ENCODE measurements at regions not wholly inside any gene's neighbourhood (a gene's known extent, or its start where the extent isn't known, plus 50 kb on each side); places are given as distances from the start of the nearest gene placed in this dataset.

- in situ Hi-C loops (cut with HindIII; ENCODE audit: low sequenced_read_pairs): no loop called here
- no peak for DNase-seq (ENCODE audit: low spot score)
Measured at GRCh38 chr13:103547914-103548313, 481.7 kb upstream of the SLC10A2 start.

- in situ Hi-C loops (cut with HindIII; ENCODE audit: low sequenced_read_pairs): no loop called here
- no peak for DNase-seq (ENCODE audit: low spot score)
Measured at GRCh38 chr13:103546271-103546670, 480.1 kb upstream of the SLC10A2 start.

DNA sequence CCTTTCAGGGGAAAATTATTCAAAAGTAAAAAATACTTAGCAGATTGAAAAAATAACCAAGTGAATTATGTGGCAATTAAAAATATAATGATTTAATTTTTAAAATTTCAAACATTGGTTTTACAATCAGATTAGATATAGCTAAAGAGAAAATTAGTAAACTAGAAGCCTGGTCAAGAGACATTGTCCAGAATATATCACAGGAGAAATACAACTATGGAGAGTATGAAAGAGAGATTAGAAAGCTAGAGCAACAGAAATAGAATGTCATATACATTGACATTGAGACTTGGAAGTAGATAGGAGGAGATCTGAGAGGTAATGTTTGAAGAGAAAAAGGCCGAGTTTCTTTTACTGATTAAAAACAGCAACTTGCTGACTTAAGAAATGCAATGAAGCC lies 476.4 kb upstream of the SLC10A2 start:
- no peak for DNase-seq (ENCODE audit: low spot score)
- in situ Hi-C loops (cut with HindIII; ENCODE audit: low sequenced_read_pairs): no loop called here

GRCh38 chr13:103540382-103540765 lies 474.2 kb upstream of the SLC10A2 start:
- DNase-seq (ENCODE audit: low spot score): no peak
- in situ Hi-C loops (cut with HindIII; ENCODE audit: low sequenced_read_pairs): no loop called here

DNA sequence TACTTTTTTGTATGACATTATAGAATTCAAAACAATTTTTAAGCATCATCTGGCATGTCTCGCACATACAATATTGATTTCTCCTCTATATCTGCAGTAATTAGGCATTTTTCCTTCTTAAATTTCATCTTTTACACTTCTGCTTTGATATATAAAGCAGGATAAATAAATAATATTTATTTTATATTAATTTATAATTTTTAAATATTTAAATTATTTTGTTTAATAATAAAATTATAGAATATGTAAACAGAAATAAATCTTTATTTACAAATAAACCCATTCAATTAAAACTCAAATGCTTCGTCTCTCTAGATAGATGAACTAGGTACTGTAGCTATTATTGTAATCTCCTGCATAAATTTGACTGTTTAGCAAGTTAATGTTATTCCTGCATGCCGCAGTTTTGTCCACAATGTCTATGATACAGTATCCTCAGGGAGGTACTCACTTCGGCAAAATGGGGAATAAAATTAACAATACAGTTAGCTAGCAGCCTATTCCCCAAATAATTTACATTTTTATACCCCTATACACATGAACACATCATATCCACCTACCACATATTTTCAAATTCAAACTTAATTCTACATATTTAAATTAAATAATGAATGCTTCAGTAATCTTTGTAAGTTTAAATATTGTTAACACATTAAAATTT lies 473.6 kb upstream of the SLC10A2 start:
- no peak for DNase-seq (ENCODE audit: low spot score)
- in situ Hi-C loops (cut with HindIII; ENCODE audit: low sequenced_read_pairs): no loop called here

DNA sequence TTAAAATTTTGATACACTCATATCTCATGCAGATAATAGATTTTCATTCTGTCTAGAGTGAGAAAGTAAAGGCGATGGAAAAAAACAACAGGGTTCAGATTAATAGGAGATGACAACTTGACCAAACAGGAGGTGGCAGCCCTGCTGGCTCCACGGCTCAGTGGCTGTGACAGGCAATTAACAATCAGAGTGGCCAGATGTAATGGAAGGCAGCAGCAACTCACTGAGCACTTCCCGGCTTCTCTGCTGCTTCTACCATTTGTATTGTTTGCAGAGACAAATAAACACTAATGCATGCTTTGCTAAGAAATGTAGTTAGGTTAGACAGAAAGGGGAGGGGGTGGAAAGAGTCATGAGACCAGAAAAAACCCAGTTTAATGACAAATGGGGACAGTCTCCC lies 473.0 kb upstream of the SLC10A2 start:
- in situ Hi-C loops (cut with HindIII; ENCODE audit: low sequenced_read_pairs): no loop called here
- DNase-seq (ENCODE audit: low spot score): peak; percentile 86

DNA sequence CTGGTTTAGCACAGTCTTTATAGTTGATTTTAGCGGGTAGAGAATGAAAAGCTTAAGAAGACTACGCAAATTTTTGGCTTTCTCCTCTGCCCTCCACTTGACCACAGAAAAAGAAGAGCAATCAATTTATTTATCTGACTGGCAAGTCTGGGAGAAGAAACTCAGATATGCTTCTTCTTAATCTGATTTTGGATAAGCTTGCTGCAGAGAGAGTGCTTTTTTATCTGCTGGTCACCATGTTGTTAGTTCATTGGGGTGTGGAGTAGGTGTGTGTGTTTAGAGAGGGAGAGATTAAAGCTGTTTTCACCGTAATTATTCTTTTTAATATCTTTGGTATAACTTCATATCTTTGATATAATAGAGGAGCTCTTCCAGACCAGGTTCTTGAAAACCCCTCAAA lies 471.4 kb upstream of the SLC10A2 start:
- in situ Hi-C loops (cut with HindIII; ENCODE audit: low sequenced_read_pairs): no loop called here

GRCh38 chr13:103531278-103531677 lies 465.1 kb upstream of the SLC10A2 start:
- in situ Hi-C loops (cut with HindIII; ENCODE audit: low sequenced_read_pairs): no loop called here
- no peak for DNase-seq (ENCODE audit: low spot score)

More for the DNA sequence above, 471.4 kb upstream of the SLC10A2 start:
- no peak for DNase-seq (ENCODE audit: low spot score)

DNA sequence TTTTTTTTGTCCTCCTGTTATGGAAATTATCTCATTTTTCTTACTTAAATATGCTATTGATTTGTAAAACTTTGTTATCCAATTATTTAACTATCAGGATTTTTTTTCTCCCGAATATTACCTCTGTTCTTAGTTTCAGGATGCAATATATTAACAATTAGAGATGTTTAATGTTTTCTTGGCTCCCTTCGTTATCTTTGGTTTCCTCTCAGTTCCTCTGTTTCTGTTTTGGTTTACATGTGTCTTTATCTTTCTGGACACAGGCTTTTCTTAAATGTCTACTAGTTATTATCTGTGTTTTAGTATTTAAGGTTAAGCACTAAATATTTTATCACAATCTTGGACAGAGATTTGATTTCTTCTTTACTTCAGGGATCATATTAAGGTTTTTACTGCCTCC lies 462.2 kb upstream of the SLC10A2 start:
- in situ Hi-C loops (cut with HindIII; ENCODE audit: low sequenced_read_pairs): no loop called here

GRCh38 chr13:103525530-103525929 lies 459.3 kb upstream of the SLC10A2 start:
- in situ Hi-C loops (cut with HindIII; ENCODE audit: low sequenced_read_pairs): no loop called here
- no peak for DNase-seq (ENCODE audit: low spot score)

More for the DNA sequence above, 462.2 kb upstream of the SLC10A2 start:
- no peak for DNase-seq (ENCODE audit: low spot score)

- DNase-seq (ENCODE audit: low spot score): no peak
- in situ Hi-C loops (cut with HindIII; ENCODE audit: low sequenced_read_pairs): no loop called here
Measured at GRCh38 chr13:103523858-103524257, 457.6 kb upstream of the SLC10A2 start.

GRCh38 chr13:103521532-103521931 lies 455.3 kb upstream of the SLC10A2 start:
- in situ Hi-C loops (cut with HindIII; ENCODE audit: low sequenced_read_pairs): no loop called here

GRCh38 chr13:103517768-103518102 lies 451.5 kb upstream of the SLC10A2 start:
- in situ Hi-C loops (cut with HindIII; ENCODE audit: low sequenced_read_pairs): no loop called here
- no peak for DNase-seq (ENCODE audit: low spot score)

More at GRCh38 chr13:103521532-103521931, 455.3 kb upstream of the SLC10A2 start:
- DNase-seq (ENCODE audit: low spot score): no peak

GRCh38 chr13:103517066-103517767 lies 451.0 kb upstream of the SLC10A2 start:
- in situ Hi-C loops (cut with HindIII; ENCODE audit: low sequenced_read_pairs): no loop called here
- DNase-seq (ENCODE audit: low spot score): no peak

DNA sequence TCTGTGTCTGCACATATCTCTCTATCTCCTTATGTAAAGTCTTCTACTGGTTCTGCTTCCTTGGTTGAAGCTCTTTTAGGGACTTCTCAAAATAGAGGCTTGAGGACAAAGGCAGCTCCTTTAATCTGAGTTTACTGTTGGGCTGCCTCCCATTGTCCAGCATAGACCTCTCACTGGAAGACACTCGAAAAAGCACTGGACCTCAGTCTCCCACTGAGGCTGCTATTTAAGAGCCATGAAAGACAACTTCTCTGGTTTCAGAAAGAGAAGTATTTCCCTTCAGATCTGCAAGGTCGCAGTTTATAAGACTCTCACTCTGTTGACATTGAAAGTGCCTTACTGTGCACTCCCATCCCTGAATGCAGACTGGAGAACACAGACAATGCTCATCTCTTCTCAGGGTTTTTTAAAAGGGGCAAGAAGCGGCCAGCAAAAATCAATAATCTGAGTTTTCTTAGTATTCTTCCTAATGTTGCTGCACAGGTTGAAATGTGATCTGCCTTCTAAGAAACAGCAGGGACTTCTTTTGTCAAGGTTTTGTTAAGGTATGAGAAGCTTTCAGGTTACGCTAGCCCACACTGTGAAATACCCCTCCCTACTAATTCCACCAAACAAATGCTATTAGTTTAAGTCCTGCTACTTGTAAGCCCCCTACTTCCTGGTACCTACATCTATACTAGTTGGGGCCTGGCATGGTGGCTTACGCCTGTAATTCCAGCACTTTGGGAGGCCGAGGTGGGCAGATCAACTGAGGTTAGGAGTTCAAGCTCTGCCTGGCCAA lies 450.0 kb upstream of the SLC10A2 start:
- in situ Hi-C loops (cut with HindIII; ENCODE audit: low sequenced_read_pairs): no loop called here
- no peak for DNase-seq (ENCODE audit: low spot score)

- no peak for DNase-seq (ENCODE audit: low spot score)
- in situ Hi-C loops (cut with HindIII; ENCODE audit: low sequenced_read_pairs): no loop called here
Measured at GRCh38 chr13:103515410-103515809, 449.2 kb upstream of the SLC10A2 start.

DNA sequence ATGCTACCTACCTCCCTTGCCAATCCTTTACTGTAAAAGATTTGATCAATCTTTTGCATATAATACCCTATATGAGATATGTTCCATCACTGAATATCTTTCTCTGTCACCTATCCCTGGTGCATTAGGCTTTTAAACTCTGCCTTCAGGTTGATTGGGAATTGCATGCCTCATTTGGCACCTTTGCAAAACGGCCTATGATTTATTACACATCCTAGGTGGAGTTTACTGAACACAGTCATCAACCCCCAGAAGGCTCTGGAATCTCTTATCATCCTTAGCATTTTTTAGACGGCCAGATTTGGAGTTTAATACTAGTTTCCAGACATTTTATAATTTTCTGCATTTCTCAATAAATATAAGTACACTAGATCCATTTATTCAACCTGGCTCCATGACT lies 448.4 kb upstream of the SLC10A2 start:
- in situ Hi-C loops (cut with HindIII; ENCODE audit: low sequenced_read_pairs): no loop called here
- no peak for DNase-seq (ENCODE audit: low spot score)

GRCh38 chr13:103514188-103514587 lies 448.0 kb upstream of the SLC10A2 start:
- in situ Hi-C loops (cut with HindIII; ENCODE audit: low sequenced_read_pairs): no loop called here
- DNase-seq (ENCODE audit: low spot score): no peak

DNA sequence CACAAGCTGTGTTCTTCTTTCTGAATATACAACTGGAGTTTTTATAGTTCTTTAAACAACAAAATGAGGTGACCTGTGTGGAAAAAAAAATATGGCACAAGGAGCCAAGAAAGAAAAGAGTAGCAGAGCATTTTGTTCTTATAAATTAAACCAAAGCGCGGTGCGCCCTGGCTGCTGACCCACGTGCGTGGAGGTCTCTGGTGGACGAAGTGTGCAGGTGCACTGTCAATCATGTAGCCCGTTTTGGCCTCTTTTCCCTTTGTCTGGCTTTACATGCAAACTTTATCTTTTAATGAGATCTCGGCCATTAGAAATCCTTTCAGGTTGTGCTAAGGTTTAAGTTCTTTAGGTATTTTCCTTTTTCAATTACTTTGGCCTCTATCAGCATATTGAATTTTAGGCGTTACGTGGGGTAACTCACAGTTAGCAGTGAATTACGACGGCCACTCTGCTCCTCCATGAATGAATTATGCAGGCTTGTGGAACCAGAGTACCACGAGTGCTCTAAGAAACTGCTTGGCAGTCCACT lies 443.9 kb upstream of the SLC10A2 start:
- no peak for DNase-seq (ENCODE audit: low spot score)
- in situ Hi-C loops (cut with HindIII; ENCODE audit: low sequenced_read_pairs): no loop called here

GRCh38 chr13:103497404-103497803 lies 431.2 kb upstream of the SLC10A2 start:
- in situ Hi-C loops (cut with HindIII; ENCODE audit: low sequenced_read_pairs): no loop called here
- no peak for DNase-seq (ENCODE audit: low spot score)
